Transverse colon (tissue), 4 donors: ENCODE measurements at regions not wholly inside any gene's neighbourhood (a gene's known extent, or its start where the extent isn't known, plus 50 kb on each side); places are given as distances from the start of the nearest gene placed in this dataset.

Experiments
- DNase-seq: peaks from one replicate; pipeline ENCODE4 v3.0.0-alpha.2; 2019
- H3K27ac ChIP-seq, 4 donors: fragments of 200-600 bp; sonication (generic); 2 replicates each; pipeline ENCODE4 v1.5.1; 2016 to 2018; ENCODE audit warnings: inconsistent platforms in 4 of 4
- H3K27me3 ChIP-seq: fragments of 200-600 bp; sonication (generic); 2 replicates; pipeline ENCODE4 v1.5.1; 2017; ENCODE audit warnings: inconsistent platforms
- H3K36me3 ChIP-seq, 4 donors: fragments of 200-600 bp; sonication (generic); 2 replicates each; pipeline ENCODE4 v1.5.1; 2017 to 2019; ENCODE audit warnings: inconsistent platforms in 4 of 4
- H3K4me1 ChIP-seq, 4 donors: fragments of 200-600 bp; sonication (generic); 2 replicates each; pipeline ENCODE4 v1.5.1; 2017 to 2020; ENCODE audit warnings: inconsistent platforms in 4 of 4
- H3K4me3 ChIP-seq, 4 donors: fragments of 200-600 bp; sonication (generic); 1 replicate in 1 of 4; 2 replicates in 3 of 4; pipeline versions ENCODE4 v1.5.1 to v1.6.1; 2017 to 2019; ENCODE audit warnings: inconsistent platforms in 4 of 4
- H3K9me3 ChIP-seq, 2 donors: fragments of 200-600 bp; sonication (generic); 2 replicates each; pipeline ENCODE4 v1.5.1; 2017 to 2019; ENCODE audit warnings: inconsistent platforms in 2 of 2
- CTCF ChIP-seq, 5 experiments: fragments of 200-600 bp in 3 of 5; fragments of 450-650 bp in 2 of 5; sonication (generic) in 3 of 5; IDR thresholded peaks; 1 replicate in 2 of 5; 2 replicates in 3 of 5; pipeline ENCODE4 v1.5.1; 2016 to 2017; ENCODE audit warnings: antibody characterized with exemption in 5 of 5, inconsistent platforms in 3 of 5, mild to moderate bottlenecking in 2 of 5, moderate library complexity in 1 of 5
- EP300 ChIP-seq: sonication (generic); formaldehyde crosslinking; IDR thresholded peaks from one replicate; pipeline ENCODE4 v1.6.1; 2017; ENCODE audit warnings: antibody characterized with exemption, low read depth
- POLR2A ChIP-seq: fragments of 450-650 bp; IDR thresholded peaks from one replicate; pipeline ENCODE4 v1.6.1; 2016; ENCODE audit warnings: antibody characterized with exemption, mild to moderate bottlenecking, moderate library complexity
- POLR2AphosphoS5 ChIP-seq, 3 donors: sonication (generic); formaldehyde crosslinking; IDR thresholded peaks; one replicate each; pipeline ENCODE4 v1.6.1; 2016; ENCODE audit warnings: antibody characterized with exemption in 3 of 3
- WGBS, 2 donors: methylation state at CpG; one replicate each; pipeline ENCODE4 v1.1.5; 2018; ENCODE audit warnings: low coverage in 1 of 2; 5-methylcytosine and 5-hydroxymethylcytosine counted together
- in situ Hi-C, 4 donors: fragments of 200-750 bp; cut with MboI; loops; one replicate each; pipeline versions ENCODE4 v1.15.0 to v1.15.1; 2017; ENCODE audit warnings: low sequenced_read_pairs in 3 of 4, low pct_ligation_motif_present in 1 of 4, low pct_unique_long_range_greater_than_20kb in 1 of 4
- intact Hi-C: fragments of 100-400 bp; cut with DNase I; formaldehyde crosslinking; loops from one replicate; pipeline ENCODE4 v1.15.1; 2023; ENCODE audit warnings: low total_unique reads

- H3K36me3 ChIP-seq, result no peaks in the 10 kb centered on the region
- no peaks in the 10 kb centered on the region for H3K27me3 ChIP-seq
- H3K4me3 ChIP-seq, result no peak overlapping the region
- no peaks in the 10 kb centered on the region for H3K9me3 ChIP-seq
- intact Hi-C loops (no loop called here), in situ Hi-C loops (loop anchor here in 1 of 4 donors (25.0 kb wide), 1 partner anchor 392 kb away; no protein-coding TSS in a partner anchor)
- H3K4me1 ChIP-seq, result no peaks in the 10 kb centered on the region
- TF ChIP-seq EP300 (no peak), CTCF (IDR thresholded peaks at IDR 0.05) (no peak), POLR2A (no peak), POLR2AphosphoS5 (IDR thresholded peaks at IDR 0.05) (no peak)
- DNase-seq, result no peak
- H3K27ac ChIP-seq, result no peak overlapping the region
Observed at GRCh38 chr12:13769966-13770365, 211.4 kb downstream of the GRIN2B start.

- 83 to 94% methylated on average over 2 to 4 of the region's 4 CpGs for WGBS, 2 donors
Observed at GRCh38 chr12:13769273-13769672, 212.1 kb downstream of the GRIN2B start.

GRCh38 chr12:13764748-13765147, 216.7 kb downstream of the GRIN2B start:
- H3K36me3 ChIP-seq, result no peaks in the 10 kb centered on the region
- WGBS, 2 donors, result 76 to 81% methylated on average over 5 to 6 of the region's 6 CpGs
- intact Hi-C loops (no loop called here), in situ Hi-C loops (loop anchor here in 1 of 4 donors (25.0 kb wide), 1 partner anchor 398 kb away; no protein-coding TSS in a partner anchor)
- no peak for DNase-seq
- H3K9me3 ChIP-seq, result no peaks in the 10 kb centered on the region
- H3K27ac ChIP-seq, result no peak overlapping the region
- H3K4me1 ChIP-seq, result no peaks in the 10 kb centered on the region
- H3K27me3 ChIP-seq, result no peaks in the 10 kb centered on the region
- H3K4me3 ChIP-seq, result no peak overlapping the region
- TF ChIP-seq POLR2AphosphoS5 (IDR thresholded peaks at IDR 0.05) (no peak), EP300 (no peak), POLR2A (no peak), CTCF (IDR thresholded peaks at IDR 0.05) (no peak)

More at GRCh38 chr12:13769273-13769672, 212.1 kb downstream of the GRIN2B start:
- Histone ChIP-seq H3K4me1 (no peaks in the 10 kb centered on the region), H3K27ac (no peak overlapping the region), H3K27me3 (no peaks in the 10 kb centered on the region), H3K4me3 (no peak overlapping the region), H3K36me3 (no peaks in the 10 kb centered on the region), H3K9me3 (no peaks in the 10 kb centered on the region)
- in situ Hi-C loops (loop anchor here in 1 of 4 donors (25.0 kb wide), 1 partner anchor 393 kb away; no protein-coding TSS in a partner anchor), intact Hi-C loops (no loop called here)
- TF ChIP-seq POLR2AphosphoS5 (IDR thresholded peaks at IDR 0.05) (no peak), CTCF (IDR thresholded peaks at IDR 0.05) (no peak), EP300 (no peak), POLR2A (no peak)
- DNase-seq, result no peak

- Histone ChIP-seq H3K9me3 (no peaks in the 10 kb centered on the region), H3K4me1 (no peaks in the 10 kb centered on the region), H3K36me3 (no peaks in the 10 kb centered on the region), H3K4me3 (no peak overlapping the region), H3K27me3 (no peaks in the 10 kb centered on the region), H3K27ac (no peak overlapping the region)
- intact Hi-C loops, result no loop called here
- DNase-seq, result no peak
- in situ Hi-C loops, result loop anchor here in 1 of 4 donors (25.0 kb wide), 1 partner anchor 413 kb away; no protein-coding TSS in a partner anchor
- no peak for TF ChIP-seq CTCF (IDR thresholded peaks at IDR 0.05)
- no peak for TF ChIP-seq POLR2A
- TF ChIP-seq EP300, result no peak
- no peak for TF ChIP-seq POLR2AphosphoS5 (IDR thresholded peaks at IDR 0.05)
- 52% methylated on average over 1 of the region's 1 CpG; no CpG with 5 or more reads in 1 of the 2 donors for WGBS, 2 donors
Observed at GRCh38 chr12:13749389-13749788, 232.0 kb downstream of the GRIN2B start.
